ENCODE measurements at regions not wholly inside any gene's neighbourhood (a gene's known extent, or its start where the extent isn't known, plus 50 kb on each side); places are given as distances from the start of the nearest gene placed in this dataset.

DNA sequence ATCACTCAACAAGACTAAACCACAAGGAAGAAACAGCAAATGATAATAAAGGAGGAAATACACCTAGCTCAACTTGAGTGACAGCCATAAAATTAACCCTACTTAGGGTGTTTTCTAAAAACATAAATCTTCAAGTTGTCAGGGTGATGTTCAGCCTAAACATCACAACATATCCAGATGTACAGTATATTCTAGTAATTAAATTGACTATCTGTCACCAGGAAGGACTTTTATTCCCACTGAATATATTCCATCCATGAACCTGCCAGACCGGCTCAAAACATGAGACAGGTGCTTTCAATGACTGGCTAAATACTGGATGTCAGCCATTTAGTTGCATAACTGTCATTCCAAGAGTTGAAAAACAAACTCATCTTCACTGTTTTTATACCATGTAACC is 298.1 kb upstream of the NEBL start:
- no peak for FAIRE-seq
- H3K27ac ChIP-seq (ENCODE audit: low read depth in 1 of 3, low read length in 2 of 3), result no peak overlapping the region
- H3K36me3 ChIP-seq (ENCODE audit: control insufficient read depth in 3 of 3, insufficient read depth in 2 of 3, low read depth in 1 of 3, low read length in 3 of 3), result no peaks in the 10 kb centered on the region
- peaks cover 3 to 15% of the 10 kb centered on the region in 2 donors for H3K9me3 ChIP-seq (ENCODE audit: control insufficient read depth in 2 of 2, insufficient read depth in 1 of 2, low read depth in 1 of 2, low read length in 1 of 2)
- no peak for DNase-seq
- no peak overlapping the region for H3K4me3 ChIP-seq (ENCODE audit: low read depth in 1 of 3, low read length in 3 of 3)
- H3K27me3 ChIP-seq (ENCODE audit: control insufficient read depth in 3 of 3, insufficient read depth in 3 of 3, low read length in 3 of 3), result no peaks in the 10 kb centered on the region
- no peaks in the 10 kb centered on the region for H3K4me1 ChIP-seq (ENCODE audit: control insufficient read depth in 3 of 3, insufficient read depth in 2 of 3, low read depth in 1 of 3, low read length in 2 of 3)
- 19 to 52% (median 30%) methylated on average over 1 of the region's 1 CpG for WGBS, 3 donors

DNA sequence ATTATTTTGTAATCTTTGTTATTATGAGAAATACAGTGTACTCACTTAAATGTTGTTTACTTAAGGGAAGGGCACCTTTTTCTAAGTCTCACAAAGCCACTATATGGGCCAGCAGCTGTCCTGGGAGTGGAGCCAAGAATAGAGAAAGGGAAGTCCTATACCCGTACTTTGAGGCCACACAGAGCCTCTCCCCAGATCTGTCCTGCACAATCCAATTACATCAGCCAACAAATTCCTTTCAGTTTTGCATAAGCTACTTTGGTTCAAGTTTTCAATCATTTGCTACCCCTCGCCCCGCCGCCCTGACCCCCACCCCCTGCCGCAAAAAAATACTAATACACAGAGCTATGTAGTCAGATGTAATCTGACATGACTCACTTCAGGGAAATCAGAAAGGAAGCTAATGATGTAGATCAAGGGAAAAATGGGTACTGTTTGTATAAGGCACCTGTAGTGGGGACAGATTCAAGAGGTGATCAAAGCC is 297.4 kb upstream of the NEBL start:
- Histone ChIP-seq H3K4me3 (ENCODE audit: low read depth in 1 of 3, low read length in 3 of 3) (no peak overlapping the region), H3K4me1 (ENCODE audit: control insufficient read depth in 3 of 3, insufficient read depth in 2 of 3, low read depth in 1 of 3, low read length in 2 of 3) (no peaks in the 10 kb centered on the region), H3K27me3 (ENCODE audit: control insufficient read depth in 3 of 3, insufficient read depth in 3 of 3, low read length in 3 of 3) (no peaks in the 10 kb centered on the region), H3K27ac (ENCODE audit: low read depth in 1 of 3, low read length in 2 of 3) (no peak overlapping the region), H3K36me3 (ENCODE audit: control insufficient read depth in 3 of 3, insufficient read depth in 2 of 3, low read depth in 1 of 3, low read length in 3 of 3) (no peaks in the 10 kb centered on the region), H3K9me3 (ENCODE audit: control insufficient read depth in 2 of 2, insufficient read depth in 1 of 2, low read depth in 1 of 2, low read length in 1 of 2) (peaks cover 3 to 15% of the 10 kb centered on the region in 2 donors)
- FAIRE-seq, result no peak
- 7 to 28% (median 12%) methylated on average over 5 of the region's 5 CpGs for WGBS, 3 donors
- peak; percentile 16 to 79 for DNase-seq

DNA sequence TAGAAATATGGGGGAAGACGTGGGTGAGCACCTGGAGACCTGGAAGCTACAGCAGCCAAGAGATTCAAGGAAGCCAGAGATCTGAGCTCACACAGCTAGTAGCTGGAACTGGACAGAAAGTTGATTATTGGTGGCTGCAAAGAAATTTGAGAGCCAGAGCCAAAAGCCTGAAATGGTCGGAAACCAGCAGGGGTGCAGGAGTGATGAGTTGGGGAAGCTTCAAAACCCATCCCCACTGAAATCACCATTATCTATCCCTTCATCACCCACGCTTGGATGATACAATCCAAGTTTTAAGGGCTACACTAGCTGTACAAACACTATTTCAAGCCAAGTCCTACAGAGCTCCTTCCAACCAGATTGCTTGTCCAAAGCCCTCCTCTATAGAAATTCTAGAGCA is 296.1 kb upstream of the NEBL start:
- no peak for FAIRE-seq
- WGBS, 3 donors, result 78 to 86% (median 80%) methylated on average over 3 of the region's 3 CpGs

DNA sequence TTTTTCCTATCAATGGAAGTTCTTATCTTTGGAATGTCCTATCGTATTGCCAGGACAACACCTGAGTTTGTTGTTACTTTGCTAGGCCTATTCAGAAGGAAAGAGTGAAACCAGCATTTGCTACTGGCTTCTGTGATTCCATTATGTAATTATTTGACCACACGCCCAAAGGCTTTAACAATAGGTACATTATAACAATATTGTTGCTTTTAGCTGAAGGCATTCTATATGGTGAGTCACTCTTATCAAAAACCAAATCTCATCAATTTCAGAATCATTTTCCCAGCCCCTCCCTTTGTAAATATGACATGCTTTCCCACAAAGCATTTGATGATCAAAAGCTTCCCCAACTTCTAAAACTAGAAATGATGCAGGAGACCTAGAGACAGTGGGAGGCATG is 294.4 kb upstream of the NEBL start:
- DNase-seq, result no peak
- H3K27me3 ChIP-seq (ENCODE audit: control insufficient read depth in 3 of 3, insufficient read depth in 3 of 3, low read length in 3 of 3), result no peaks in the 10 kb centered on the region
- no peak overlapping the region for H3K27ac ChIP-seq (ENCODE audit: low read depth in 1 of 3, low read length in 2 of 3)
- no peaks in the 10 kb centered on the region for H3K9me3 ChIP-seq (ENCODE audit: control insufficient read depth in 2 of 2, insufficient read depth in 1 of 2, low read depth in 1 of 2, low read length in 1 of 2)
- no peak overlapping the region for H3K4me3 ChIP-seq (ENCODE audit: low read depth in 1 of 3, low read length in 3 of 3)
- WGBS, 3 donors, result 27 to 65% (median 47%) methylated on average over 2 of the region's 2 CpGs
- H3K4me1 ChIP-seq (ENCODE audit: control insufficient read depth in 3 of 3, insufficient read depth in 2 of 3, low read depth in 1 of 3, low read length in 2 of 3), result no peaks in the 10 kb centered on the region
- FAIRE-seq, result no peak
- no peaks in the 10 kb centered on the region for H3K36me3 ChIP-seq (ENCODE audit: control insufficient read depth in 3 of 3, insufficient read depth in 2 of 3, low read depth in 1 of 3, low read length in 3 of 3)

More for the DNA sequence above, 296.1 kb upstream of the NEBL start:
- no peaks in the 10 kb centered on the region for H3K4me1 ChIP-seq (ENCODE audit: control insufficient read depth in 3 of 3, insufficient read depth in 2 of 3, low read depth in 1 of 3, low read length in 2 of 3)
- peaks cover 3 to 11% of the 10 kb centered on the region in 2 donors for H3K9me3 ChIP-seq (ENCODE audit: control insufficient read depth in 2 of 2, insufficient read depth in 1 of 2, low read depth in 1 of 2, low read length in 1 of 2)
- H3K36me3 ChIP-seq (ENCODE audit: control insufficient read depth in 3 of 3, insufficient read depth in 2 of 3, low read depth in 1 of 3, low read length in 3 of 3), result no peaks in the 10 kb centered on the region
- no peak overlapping the region for H3K27ac ChIP-seq (ENCODE audit: low read depth in 1 of 3, low read length in 2 of 3)
- no peaks in the 10 kb centered on the region for H3K27me3 ChIP-seq (ENCODE audit: control insufficient read depth in 3 of 3, insufficient read depth in 3 of 3, low read length in 3 of 3)
- no peak for DNase-seq
- H3K4me3 ChIP-seq (ENCODE audit: low read depth in 1 of 3, low read length in 3 of 3), result no peak overlapping the region

DNA sequence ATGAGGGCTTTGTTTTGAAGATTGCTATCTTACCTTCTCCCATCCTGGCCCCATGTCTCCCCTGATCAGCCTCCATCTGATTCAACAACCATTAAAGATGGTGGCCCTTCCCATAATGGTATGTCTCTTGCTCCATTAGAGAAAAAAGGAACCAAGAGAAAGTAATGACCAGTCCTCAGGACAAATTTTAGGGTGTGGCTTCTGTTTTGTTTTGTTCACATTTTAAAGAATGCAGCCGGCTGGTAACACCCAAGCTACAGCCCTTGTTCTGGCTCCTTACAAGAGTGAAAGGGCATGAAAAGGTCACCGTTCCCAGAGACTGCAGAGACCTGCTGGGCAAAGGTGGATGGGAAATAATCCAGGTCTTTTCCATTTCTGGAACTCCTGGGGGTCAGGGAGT is 287.9 kb upstream of the NEBL start:
- Histone ChIP-seq H3K36me3 (ENCODE audit: control insufficient read depth in 3 of 3, insufficient read depth in 2 of 3, low read depth in 1 of 3, low read length in 3 of 3) (no peaks in the 10 kb centered on the region), H3K4me3 (ENCODE audit: low read depth in 1 of 3, low read length in 3 of 3) (no peak overlapping the region), H3K27ac (ENCODE audit: low read depth in 1 of 3, low read length in 2 of 3) (no peak overlapping the region), H3K27me3 (ENCODE audit: control insufficient read depth in 3 of 3, insufficient read depth in 3 of 3, low read length in 3 of 3) (no peaks in the 10 kb centered on the region), H3K4me1 (ENCODE audit: control insufficient read depth in 3 of 3, insufficient read depth in 2 of 3, low read depth in 1 of 3, low read length in 2 of 3) (no peaks in the 10 kb centered on the region), H3K9me3 (ENCODE audit: control insufficient read depth in 2 of 2, insufficient read depth in 1 of 2, low read depth in 1 of 2, low read length in 1 of 2) (peaks cover 0 to under 1% of the 10 kb centered on the region in 2 donors)
- FAIRE-seq, result no peak
- DNase-seq, result no peak
- 51 to 75% (median 60%) methylated on average over 2 of the region's 2 CpGs for WGBS, 3 donors

GRCh38 chr10:21184216-21184615 is 287.1 kb upstream of the NEBL start:
- Histone ChIP-seq H3K4me1 (ENCODE audit: control insufficient read depth in 3 of 3, insufficient read depth in 2 of 3, low read depth in 1 of 3, low read length in 2 of 3) (no peaks in the 10 kb centered on the region), H3K36me3 (ENCODE audit: control insufficient read depth in 3 of 3, insufficient read depth in 2 of 3, low read depth in 1 of 3, low read length in 3 of 3) (no peaks in the 10 kb centered on the region), H3K4me3 (ENCODE audit: low read depth in 1 of 3, low read length in 3 of 3) (no peak overlapping the region), H3K27me3 (ENCODE audit: control insufficient read depth in 3 of 3, insufficient read depth in 3 of 3, low read length in 3 of 3) (peaks cover 0 to 2% (median 0%) of the 10 kb centered on the region in 3 donors), H3K9me3 (ENCODE audit: control insufficient read depth in 2 of 2, insufficient read depth in 1 of 2, low read depth in 1 of 2, low read length in 1 of 2) (peaks cover 0 to 8% of the 10 kb centered on the region in 2 donors), H3K27ac (ENCODE audit: low read depth in 1 of 3, low read length in 2 of 3) (no peak overlapping the region)
- DNase-seq (no peak), FAIRE-seq (no peak)
- WGBS, 3 donors, result 80 to 88% (median 85%) methylated on average over 2 of the region's 2 CpGs

DNA sequence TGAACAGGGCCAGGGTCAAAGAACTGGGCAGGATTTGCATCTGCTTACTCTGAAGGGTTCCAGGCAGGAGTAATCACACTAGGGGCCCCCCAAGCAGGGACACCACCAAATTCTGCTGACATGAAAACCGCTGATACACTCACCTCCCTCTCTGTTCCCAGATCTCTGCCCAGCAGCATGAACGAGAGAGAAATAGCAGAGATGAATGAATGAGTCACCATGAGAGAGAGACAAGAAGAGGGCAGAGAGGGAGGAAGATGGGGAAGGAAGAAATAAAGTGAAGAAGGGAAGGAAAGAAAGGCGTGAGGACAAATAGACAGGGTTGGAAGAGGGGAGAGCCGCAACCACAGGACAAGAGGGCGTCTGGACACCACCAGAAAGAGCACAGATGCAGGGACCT is 285.9 kb upstream of the NEBL start:
- FAIRE-seq (no peak), DNase-seq (no peak)
- H3K27me3 ChIP-seq (ENCODE audit: control insufficient read depth in 3 of 3, insufficient read depth in 3 of 3, low read length in 3 of 3), result peaks cover 0 to 2% (median 0%) of the 10 kb centered on the region in 3 donors
- 79 to 84% (median 84%) methylated on average over 5 of the region's 5 CpGs for WGBS, 3 donors
- H3K4me1 ChIP-seq (ENCODE audit: control insufficient read depth in 3 of 3, insufficient read depth in 2 of 3, low read depth in 1 of 3, low read length in 2 of 3), result no peaks in the 10 kb centered on the region
- H3K27ac ChIP-seq (ENCODE audit: low read depth in 1 of 3, low read length in 2 of 3), result no peak overlapping the region
- no peaks in the 10 kb centered on the region for H3K36me3 ChIP-seq (ENCODE audit: control insufficient read depth in 3 of 3, insufficient read depth in 2 of 3, low read depth in 1 of 3, low read length in 3 of 3)
- H3K4me3 ChIP-seq (ENCODE audit: low read depth in 1 of 3, low read length in 3 of 3), result no peak overlapping the region
- H3K9me3 ChIP-seq (ENCODE audit: control insufficient read depth in 2 of 2, insufficient read depth in 1 of 2, low read depth in 1 of 2, low read length in 1 of 2), result peaks cover 0 to 11% of the 10 kb centered on the region in 2 donors

GRCh38 chr10:21181451-21181850 is 284.3 kb upstream of the NEBL start:
- no peaks in the 10 kb centered on the region for H3K36me3 ChIP-seq (ENCODE audit: control insufficient read depth in 3 of 3, insufficient read depth in 2 of 3, low read depth in 1 of 3, low read length in 3 of 3)
- H3K9me3 ChIP-seq (ENCODE audit: control insufficient read depth in 2 of 2, insufficient read depth in 1 of 2, low read depth in 1 of 2, low read length in 1 of 2), result peaks cover 0 to 11% of the 10 kb centered on the region in 2 donors
- H3K4me1 ChIP-seq (ENCODE audit: control insufficient read depth in 3 of 3, insufficient read depth in 2 of 3, low read depth in 1 of 3, low read length in 2 of 3), result no peaks in the 10 kb centered on the region
- whole genome bisulfite sequencing, 3 donors, result 77 to 93% (median 88%) methylated on average over 7 of the region's 7 CpGs
- no peak for DNase-seq
- H3K4me3 ChIP-seq (ENCODE audit: low read depth in 1 of 3, low read length in 3 of 3), result no peak overlapping the region
- no peak for FAIRE-seq
- no peak overlapping the region for H3K27ac ChIP-seq (ENCODE audit: low read depth in 1 of 3, low read length in 2 of 3)
- H3K27me3 ChIP-seq (ENCODE audit: control insufficient read depth in 3 of 3, insufficient read depth in 3 of 3, low read length in 3 of 3), result peaks cover 0 to 2% (median 0%) of the 10 kb centered on the region in 3 donors

DNA sequence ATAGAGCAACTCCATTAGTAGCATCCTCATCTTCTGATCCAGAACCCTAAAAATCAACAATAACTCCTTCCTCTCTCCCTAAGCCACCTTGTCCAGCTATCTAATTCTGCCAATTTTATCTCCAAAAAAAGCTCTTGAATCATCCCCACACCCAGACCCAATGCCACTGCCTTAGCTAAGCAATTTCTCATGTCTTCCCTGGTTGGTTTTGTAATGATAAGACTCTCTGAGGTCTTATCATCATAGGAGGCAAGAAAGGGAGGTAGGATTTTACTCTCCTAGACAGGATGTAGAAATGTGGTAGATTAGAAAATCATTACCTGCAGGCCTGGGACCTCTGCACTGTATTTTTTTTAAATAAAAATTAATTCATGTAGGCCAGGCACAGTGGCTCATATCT is 283.5 kb upstream of the NEBL start:
- Histone ChIP-seq H3K4me3 (ENCODE audit: low read depth in 1 of 3, low read length in 3 of 3) (no peak overlapping the region), H3K9me3 (ENCODE audit: control insufficient read depth in 2 of 2, insufficient read depth in 1 of 2, low read depth in 1 of 2, low read length in 1 of 2) (peaks cover 0 to 11% of the 10 kb centered on the region in 2 donors), H3K4me1 (ENCODE audit: control insufficient read depth in 3 of 3, insufficient read depth in 2 of 3, low read depth in 1 of 3, low read length in 2 of 3) (no peaks in the 10 kb centered on the region), H3K27me3 (ENCODE audit: control insufficient read depth in 3 of 3, insufficient read depth in 3 of 3, low read length in 3 of 3) (peaks cover 0 to 4% (median under 1%) of the 10 kb centered on the region in 3 donors), H3K27ac (ENCODE audit: low read depth in 1 of 3, low read length in 2 of 3) (no peak overlapping the region), H3K36me3 (ENCODE audit: control insufficient read depth in 3 of 3, insufficient read depth in 2 of 3, low read depth in 1 of 3, low read length in 3 of 3) (no peaks in the 10 kb centered on the region)
- no peak for DNase-seq
- no peak for FAIRE-seq

Measured in small intestine (tissue), 7 donors.